Mammary epithelial cell (primary cell): ENCODE measurements at regions not wholly inside any gene's neighbourhood (a gene's known extent, or its start where the extent isn't known, plus 50 kb on each side); places are given as distances from the start of the nearest gene placed in this dataset.

ENCODE experiments used
- EZH2 ChIP-seq: IDR thresholded peaks from 2 replicates; pipeline ENCODE4 v1.6.1; 2012; ENCODE audit warnings: low read length, inconsistent platforms, borderline replicate concordance
- TF ChIP-seq, protein P1 (sequence below), 2 donors: IDR thresholded peaks in 1 of 2; conservative IDR thresholded peaks in 1 of 2; 2 replicates each; pipeline ENCODE4 v1.5.1; 2011 to 2012; ENCODE audit warnings: inconsistent platforms in 2 of 2, low read length in 2 of 2, mild to moderate bottlenecking in 2 of 2, control low read depth in 1 of 2, low read depth in 1 of 2; ENCODE audit not compliant: insufficient read depth in 1 of 2; ENCODE audit errors: extremely low read depth in 1 of 2

- TF ChIP-seq, protein P1, sequence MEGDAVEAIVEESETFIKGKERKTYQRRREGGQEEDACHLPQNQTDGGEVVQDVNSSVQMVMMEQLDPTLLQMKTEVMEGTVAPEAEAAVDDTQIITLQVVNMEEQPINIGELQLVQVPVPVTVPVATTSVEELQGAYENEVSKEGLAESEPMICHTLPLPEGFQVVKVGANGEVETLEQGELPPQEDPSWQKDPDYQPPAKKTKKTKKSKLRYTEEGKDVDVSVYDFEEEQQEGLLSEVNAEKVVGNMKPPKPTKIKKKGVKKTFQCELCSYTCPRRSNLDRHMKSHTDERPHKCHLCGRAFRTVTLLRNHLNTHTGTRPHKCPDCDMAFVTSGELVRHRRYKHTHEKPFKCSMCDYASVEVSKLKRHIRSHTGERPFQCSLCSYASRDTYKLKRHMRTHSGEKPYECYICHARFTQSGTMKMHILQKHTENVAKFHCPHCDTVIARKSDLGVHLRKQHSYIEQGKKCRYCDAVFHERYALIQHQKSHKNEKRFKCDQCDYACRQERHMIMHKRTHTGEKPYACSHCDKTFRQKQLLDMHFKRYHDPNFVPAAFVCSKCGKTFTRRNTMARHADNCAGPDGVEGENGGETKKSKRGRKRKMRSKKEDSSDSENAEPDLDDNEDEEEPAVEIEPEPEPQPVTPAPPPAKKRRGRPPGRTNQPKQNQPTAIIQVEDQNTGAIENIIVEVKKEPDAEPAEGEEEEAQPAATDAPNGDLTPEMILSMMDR (conservative IDR thresholded peaks at IDR 0.05 in 1 of 2, IDR thresholded peaks at IDR 0.05 in 1 of 2; ENCODE audit: extremely low read depth in 1 of 2, insufficient read depth in 1 of 2, low read depth in 1 of 2, low read length in 2 of 2), result no peak
- no peak for TF ChIP-seq EZH2
Observed at GRCh38 chr10:117928741-117929140, 118.0 kb downstream of the RAB11FIP2 start.
